ENCODE measurements at regions not wholly inside any gene's neighbourhood (a gene's known extent, or its start where the extent isn't known, plus 50 kb on each side); places are given as distances from the start of the nearest gene placed in this dataset.

- Histone ChIP-seq H3K4me2 (ENCODE audit: low read depth, low read length) (no peak overlapping the region), H3K9me3 (ENCODE audit: low read length) (no peaks in the 10 kb centered on the region), H3K79me2 (ENCODE audit: insufficient read depth, low read length) (no peaks in the 10 kb centered on the region), H2AFZ (ENCODE audit: low read length) (no peak overlapping the region), H4K20me1 (ENCODE audit: insufficient read depth, low read length) (no peaks in the 10 kb centered on the region), H3K36me3 (replicated peaks in 1 of 2; ENCODE audit: control insufficient read depth in 1 of 2, insufficient read depth in 2 of 2, low read length in 2 of 2) (no peaks in the 10 kb centered on the region), H3K9ac (ENCODE audit: insufficient read depth, low read depth, low read length) (no peak overlapping the region), H3K4me1 (ENCODE audit: insufficient read depth, low read length) (no peaks in the 10 kb centered on the region), H3K27ac (ENCODE audit: extremely low read length, insufficient read depth, low read length) (no peak overlapping the region), H3K4me3 (replicated peaks in 1 of 3; ENCODE audit: insufficient read depth in 1 of 3, low read depth in 2 of 3, low read length in 3 of 3) (no peak overlapping the region), H3K27me3 (ENCODE audit: control insufficient read depth in 1 of 2, insufficient read depth in 2 of 2, low read length in 2 of 2) (no peaks in the 10 kb centered on the region; a peak in 1 of 5 replicates)
- POLR2A ChIA-PET, result no interaction called here
- in situ Hi-C loops (cut with HindIII; ENCODE audit: extremely low pct_ligation_motif_present, low pct_unique_long_range_greater_than_20kb), result no loop called here
- DNase-seq (ENCODE audit: low spot score) (no peak), ATAC-seq (no peak), FAIRE-seq (no peak)
- CTCF ChIA-PET (ENCODE audit: low intra/inter-chr PET ratio, low total read pairs), result no interaction called here
- TF ChIP-seq ZNF770 (CRISPR knock-in tag; IDR thresholded peaks at IDR 0.05) (no peak), SP5 (CRISPR knock-in tag; IDR thresholded peaks at IDR 0.05; ENCODE audit: borderline replicate concordance, low read depth) (no peak), IKZF5 (CRISPR knock-in tag; IDR thresholded peaks at IDR 0.05) (no peak), NPAS2 (CRISPR knock-in tag; IDR thresholded peaks at IDR 0.05; ENCODE audit: borderline replicate concordance) (no peak), RFX1 (IDR thresholded peaks at IDR 0.05) (no peak), MTA1 (CRISPR knock-in tag; IDR thresholded peaks at IDR 0.05; ENCODE audit: borderline replicate concordance) (no peak), EED (CRISPR knock-in tag; IDR thresholded peaks at IDR 0.05) (no peak), TFDP2 (CRISPR knock-in tag; IDR thresholded peaks at IDR 0.05) (no peak), AFF4 (CRISPR knock-in tag; IDR thresholded peaks at IDR 0.05) (no peak), ZNF441 (CRISPR knock-in tag; IDR thresholded peaks at IDR 0.05; ENCODE audit: borderline replicate concordance) (no peak), MAFG (CRISPR knock-in tag; IDR thresholded peaks at IDR 0.05) (no peak), MLX (CRISPR knock-in tag; IDR thresholded peaks at IDR 0.05) (no peak)
- intact Hi-C loops (cut with micrococcal nuclease; ENCODE audit: unreplicated experiment), result no loop called here
- WGBS (ENCODE audit: low lambda C conversion rate), result 27% methylated on average over 21 of the region's 21 CpGs
- BruUV-seq (replicated peaks), result no TSS peak
Measured at GRCh38 chr2:78701546-78701945, 324.0 kb upstream of the REG3G start.

All from HepG2 (cell line).